GM21825 (cell line): ENCODE measurements at regions not wholly inside any gene's neighbourhood (a gene's known extent, or its start where the extent isn't known, plus 50 kb on each side); places are given as distances from the start of the nearest gene placed in this dataset.

Source experiments
- ATAC-seq: cut with Tn5 transposase; IDR thresholded peaks from one replicate; pipeline ENCODE4 v1.9.1; 2021; ENCODE audit warnings: mild to moderate bottlenecking, moderate library complexity; ENCODE audit not compliant: unreplicated experiment

DNA sequence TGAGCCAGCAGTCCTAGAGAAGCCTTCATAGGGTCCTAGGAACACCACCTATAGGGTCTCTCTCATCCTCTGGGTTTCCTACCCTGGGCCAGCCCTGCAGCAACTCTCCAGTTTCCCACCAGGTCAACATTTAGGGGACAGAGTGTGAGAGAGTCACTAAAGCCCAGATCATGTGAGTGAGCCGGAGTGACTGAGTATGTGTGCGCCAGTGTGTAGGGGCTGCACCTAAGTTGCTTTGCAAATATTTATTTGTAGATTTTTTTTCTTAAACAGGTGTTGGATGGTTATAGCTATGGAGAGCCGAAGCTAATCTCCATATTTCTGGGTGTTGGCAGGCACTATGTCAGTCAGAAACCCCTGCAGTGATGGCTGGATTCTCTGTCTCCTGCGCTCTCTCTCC lies 232.5 kb upstream of the NCAM1 start:
- no peak for ATAC-seq

DNA sequence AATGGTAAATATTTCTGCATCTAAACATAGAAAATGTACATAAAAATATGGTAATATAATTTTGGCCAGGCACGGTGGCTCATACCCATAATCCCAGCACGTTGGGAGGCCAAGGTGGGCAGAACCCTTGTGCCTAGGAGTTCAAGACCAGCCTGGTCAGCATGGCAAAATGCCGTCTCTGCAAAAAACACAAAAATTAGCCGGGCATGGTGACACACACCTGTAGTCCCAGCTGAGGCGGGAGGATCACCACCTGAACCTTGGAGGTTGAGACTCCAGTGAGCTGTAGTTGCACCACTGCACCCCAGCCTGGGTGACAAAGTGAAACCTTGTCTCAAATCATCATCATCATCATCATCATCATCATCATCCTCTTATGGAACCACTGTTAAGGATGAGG lies 230.6 kb upstream of the NCAM1 start:
- no peak for ATAC-seq

DNA sequence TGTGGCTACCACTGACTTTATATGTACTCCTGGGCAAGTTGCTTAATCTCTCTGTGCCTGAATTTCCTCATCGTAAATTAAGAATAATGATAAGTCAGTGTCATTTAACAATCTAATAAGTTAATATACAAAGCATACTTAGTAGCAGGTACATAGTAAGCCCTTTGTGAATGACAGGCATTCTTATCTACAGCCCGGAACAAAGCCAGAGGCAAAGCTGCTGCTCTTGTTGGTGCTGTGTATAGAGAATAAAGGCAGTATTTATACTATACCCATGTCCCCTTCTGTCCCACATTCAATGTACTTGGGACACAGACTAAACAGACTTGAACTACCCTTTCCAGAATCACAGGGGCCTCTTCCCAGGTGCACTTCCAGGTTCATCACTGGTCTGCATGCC lies 229.7 kb upstream of the NCAM1 start:
- ATAC-seq = no peak

DNA sequence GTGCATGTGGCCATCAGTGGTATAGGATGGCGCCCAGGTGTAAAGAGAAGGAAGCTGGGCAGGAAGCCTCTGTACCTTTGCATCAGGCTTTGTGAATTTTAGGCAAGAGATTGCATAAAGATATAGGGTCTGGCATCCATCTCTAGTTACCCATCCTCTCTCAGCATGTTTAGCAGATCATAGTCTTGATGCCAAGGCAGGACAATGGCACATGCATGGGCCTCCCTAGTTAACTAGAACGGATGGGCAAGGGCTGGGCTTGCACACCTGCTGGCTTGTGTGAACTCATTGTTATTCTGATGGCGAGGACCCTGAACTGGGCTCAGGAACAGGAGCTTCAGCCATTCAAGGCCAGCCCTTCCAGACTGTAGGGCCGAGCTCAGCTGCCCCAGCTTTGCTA lies 229.2 kb upstream of the NCAM1 start:
- ATAC-seq = no peak

DNA sequence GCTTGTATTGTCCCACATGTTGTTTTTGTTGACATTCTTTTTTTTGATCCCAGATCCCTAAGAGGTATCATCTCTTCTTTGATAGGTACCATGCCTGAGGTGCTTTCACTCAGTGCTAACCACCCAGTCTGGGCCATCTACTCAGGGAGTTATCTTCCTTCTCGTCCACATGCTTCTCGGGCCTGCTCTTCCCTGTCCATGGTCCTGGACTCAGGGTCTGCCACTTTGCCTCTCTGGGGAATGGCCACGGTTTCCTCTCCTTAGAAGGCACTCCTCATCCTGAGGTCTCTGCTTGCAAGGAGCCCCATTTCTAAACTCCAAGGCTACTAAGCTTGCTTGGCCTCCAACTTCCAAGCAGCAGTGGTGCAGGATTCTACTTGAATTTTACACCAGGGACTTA lies 227.0 kb upstream of the NCAM1 start:
- ATAC-seq = no peak

DNA sequence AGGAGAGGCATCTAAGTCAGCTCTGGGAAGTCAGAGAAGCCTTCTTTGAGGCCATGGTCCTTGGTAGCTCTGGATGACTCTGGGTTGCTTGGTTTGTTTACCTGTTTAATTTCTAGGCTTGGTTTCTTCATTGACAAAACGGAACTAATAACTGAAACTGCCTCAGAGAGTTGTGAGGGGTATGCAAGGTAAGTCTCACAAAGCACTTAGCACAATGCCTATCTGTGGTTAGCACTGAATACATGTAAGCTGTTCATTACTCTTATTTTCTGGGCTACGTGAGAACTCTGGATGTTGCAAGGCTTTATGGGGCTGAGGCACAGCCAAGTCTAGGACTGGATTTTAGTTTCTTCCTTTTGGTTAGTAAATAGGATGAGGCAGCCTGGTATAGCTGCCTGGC lies 225.8 kb upstream of the NCAM1 start:
- ATAC-seq = no peak

DNA sequence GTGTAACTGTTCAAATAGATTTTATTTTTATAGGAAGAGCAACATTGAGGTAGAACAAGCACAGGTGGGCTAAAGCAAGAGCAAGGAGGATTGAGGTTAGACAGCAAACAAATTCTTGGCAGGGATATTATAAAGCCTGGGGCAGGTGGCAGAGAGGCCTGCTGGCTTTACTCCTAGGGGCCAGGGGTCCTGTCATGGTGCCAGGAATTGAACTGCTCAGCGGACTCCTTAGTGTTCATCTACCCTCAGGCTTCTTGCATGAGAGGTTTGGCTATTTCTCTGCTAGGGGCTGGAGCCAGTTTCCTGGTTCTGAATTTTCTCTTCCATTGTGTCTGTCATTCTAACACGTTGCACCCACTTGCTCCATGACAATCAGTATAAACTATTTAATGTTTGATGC lies 217.2 kb upstream of the NCAM1 start:
- ATAC-seq = no peak

DNA sequence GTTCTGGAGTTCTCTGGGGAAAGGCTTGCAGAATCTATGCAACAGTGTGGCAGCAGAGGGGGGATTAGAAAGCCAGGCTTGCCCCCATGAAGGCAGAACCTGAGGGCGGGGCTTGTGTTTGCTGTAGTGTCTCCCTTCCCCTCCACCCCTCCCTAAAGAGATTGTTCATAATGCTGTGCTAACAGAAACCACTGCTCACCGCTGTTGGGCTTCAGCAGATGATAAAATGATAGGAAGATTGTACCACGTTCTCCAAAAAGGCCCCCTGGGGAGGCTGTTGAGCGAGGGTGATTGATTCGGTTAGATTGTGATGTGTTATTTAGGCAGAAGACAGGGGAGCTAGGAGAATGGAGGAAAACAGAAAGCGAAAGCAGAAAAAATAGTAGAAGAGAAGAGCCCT lies 215.2 kb upstream of the NCAM1 start:
- no peak for ATAC-seq

DNA sequence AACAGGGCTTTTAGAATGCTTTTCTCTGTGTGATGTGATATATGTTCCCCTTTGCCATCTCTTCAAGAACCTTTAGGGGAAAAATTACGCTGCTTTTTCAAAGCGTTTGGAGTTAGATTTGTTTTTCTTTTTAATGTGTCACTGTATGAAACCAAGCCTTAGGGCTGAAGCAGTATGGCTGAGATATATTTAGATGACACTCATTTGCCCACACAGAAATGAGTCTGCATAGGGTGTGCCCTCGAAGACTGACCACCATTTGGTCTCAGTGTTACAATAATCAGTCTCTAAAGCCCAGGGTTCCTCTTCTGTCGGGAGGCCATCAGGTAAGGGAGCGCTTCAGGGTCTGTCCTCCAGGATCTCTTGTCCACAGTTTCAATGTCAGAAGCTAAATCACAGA lies 213.0 kb upstream of the NCAM1 start:
- no peak for ATAC-seq

DNA sequence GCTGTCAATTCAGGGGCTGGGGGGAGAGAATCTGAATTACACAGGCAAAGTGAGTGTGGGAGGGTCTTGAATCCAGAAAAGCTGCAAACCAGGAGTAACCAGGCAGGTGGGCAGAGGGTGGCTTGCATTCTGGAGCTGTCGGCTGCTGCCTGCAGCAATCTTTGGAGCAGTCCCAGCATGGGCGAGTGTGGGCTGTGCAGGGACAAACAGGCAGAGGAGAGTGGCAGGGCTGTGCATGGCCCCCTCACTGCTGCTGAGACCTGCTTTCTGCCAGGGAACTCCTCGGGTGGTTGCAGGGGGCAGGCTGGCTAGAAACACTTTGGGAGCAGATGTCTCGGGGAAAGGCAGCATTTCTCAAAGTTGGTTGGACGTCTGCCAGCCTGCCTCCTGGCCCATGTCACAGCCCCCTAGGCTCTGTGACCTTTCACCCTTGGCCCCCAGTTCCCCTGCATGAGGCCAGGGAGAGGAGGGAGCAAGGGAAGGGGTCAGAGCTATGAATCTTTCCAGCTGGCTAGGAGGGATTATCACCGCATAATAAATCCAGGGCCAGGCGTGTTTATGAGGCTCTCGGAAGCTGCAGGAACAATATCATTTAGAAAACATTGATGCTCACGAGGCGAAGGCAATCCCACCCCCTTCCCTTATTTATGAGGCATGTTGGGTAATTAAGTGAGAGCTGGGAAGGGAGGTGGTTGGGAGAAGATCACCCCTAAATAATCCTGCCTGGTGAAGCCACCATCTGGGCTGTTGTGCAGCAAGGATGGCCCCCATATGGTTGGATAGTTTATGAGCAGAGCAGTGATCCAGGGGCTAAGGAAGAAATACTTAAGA lies 212.3 kb upstream of the NCAM1 start:
- ATAC-seq = no peak

DNA sequence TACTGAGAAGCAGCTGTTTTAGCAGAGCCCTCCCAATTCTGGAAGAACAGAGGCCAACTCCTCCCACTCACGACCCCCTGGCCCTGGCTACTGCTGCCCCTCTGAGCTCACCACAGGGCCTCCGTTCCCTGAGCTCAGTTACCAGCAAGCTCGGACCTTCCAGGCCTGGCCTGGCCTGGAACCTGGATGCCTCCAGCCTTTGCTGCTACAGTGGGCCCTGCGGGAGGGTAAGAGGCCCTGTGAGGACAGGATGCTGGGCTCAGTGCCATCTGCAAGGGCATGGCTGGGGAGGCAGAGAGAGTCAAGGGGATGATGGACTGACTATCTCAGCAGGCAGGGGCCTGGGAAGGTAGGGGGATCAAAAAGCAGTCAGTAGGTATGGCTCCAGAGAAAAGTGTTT lies 209.9 kb upstream of the NCAM1 start:
- no peak for ATAC-seq

DNA sequence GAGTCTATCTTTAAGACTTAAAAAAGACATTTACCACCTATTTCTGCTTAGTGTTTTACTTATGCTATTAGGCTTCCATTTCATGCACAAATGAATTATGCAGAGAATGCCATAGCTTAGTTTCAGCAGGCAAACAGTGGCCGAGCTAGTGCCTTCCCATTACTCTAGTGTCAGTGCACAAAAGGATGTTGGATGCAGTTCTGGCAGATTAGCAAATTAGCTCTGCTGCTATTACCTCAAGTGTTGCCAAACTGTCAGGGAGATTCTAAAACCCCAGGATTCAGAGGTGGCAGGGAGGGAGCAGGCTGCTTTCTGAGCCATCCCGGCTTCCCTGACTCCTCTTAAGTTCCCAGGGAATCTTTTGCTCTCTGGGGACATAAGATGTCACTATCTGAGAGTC lies 209.4 kb upstream of the NCAM1 start:
- ATAC-seq = no peak

DNA sequence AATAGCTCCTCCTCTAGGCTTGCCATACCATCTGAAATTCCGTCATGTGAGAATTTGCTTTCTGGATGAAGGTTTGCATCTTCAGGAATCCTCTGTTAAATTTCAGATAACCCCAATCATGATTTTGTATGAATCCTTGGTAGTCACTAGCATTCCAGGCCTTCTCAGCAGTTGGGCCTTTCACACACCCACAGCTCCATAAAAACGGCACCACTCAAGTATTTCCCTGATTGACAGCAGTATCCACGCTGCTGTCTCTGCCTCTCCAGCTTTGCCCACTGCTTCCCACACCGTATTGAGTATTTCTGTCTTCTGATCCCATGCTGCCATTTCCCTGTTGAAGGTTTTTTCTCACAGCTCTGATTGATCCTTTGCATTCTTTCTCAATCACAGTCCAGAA lies 208.7 kb upstream of the NCAM1 start:
- no peak for ATAC-seq

DNA sequence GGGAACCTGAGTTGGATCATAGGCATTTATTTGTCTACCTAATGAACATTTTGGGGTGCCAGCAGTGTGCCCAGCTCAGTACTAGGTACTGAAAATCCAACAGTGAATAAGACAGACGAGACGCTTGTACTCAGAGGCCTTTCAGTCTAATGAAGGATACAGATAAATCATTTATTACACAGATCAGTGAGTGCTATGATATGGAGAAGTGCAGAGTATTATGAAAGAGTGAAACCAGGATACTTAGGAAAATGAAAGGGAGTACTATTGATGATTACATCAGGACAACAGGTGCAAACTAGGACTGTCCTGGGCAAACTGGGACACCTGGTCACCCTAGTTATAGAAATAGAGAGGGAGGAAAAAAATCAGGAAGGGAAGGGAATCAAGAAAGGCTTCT lies 207.5 kb upstream of the NCAM1 start:
- ATAC-seq = no peak

DNA sequence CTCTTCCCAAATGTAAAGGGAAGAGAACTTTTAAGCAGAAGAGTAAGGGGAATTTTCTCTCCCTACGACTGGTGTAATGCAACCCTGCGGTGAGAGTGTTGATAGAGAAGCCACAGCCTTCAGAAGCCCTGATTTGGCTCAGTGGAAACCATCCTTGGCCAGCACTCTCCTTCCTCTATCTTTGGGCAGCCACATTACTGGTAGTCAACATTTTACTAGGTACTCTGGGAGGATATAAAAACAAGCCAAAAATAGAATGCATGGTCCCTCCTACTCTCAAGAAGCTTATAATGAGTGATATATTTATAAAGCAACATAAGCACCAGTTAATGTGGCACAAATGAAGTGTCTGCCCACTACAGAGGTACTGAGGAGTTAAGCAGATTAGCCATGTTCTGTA lies 201.8 kb upstream of the NCAM1 start:
- ATAC-seq = no peak

DNA sequence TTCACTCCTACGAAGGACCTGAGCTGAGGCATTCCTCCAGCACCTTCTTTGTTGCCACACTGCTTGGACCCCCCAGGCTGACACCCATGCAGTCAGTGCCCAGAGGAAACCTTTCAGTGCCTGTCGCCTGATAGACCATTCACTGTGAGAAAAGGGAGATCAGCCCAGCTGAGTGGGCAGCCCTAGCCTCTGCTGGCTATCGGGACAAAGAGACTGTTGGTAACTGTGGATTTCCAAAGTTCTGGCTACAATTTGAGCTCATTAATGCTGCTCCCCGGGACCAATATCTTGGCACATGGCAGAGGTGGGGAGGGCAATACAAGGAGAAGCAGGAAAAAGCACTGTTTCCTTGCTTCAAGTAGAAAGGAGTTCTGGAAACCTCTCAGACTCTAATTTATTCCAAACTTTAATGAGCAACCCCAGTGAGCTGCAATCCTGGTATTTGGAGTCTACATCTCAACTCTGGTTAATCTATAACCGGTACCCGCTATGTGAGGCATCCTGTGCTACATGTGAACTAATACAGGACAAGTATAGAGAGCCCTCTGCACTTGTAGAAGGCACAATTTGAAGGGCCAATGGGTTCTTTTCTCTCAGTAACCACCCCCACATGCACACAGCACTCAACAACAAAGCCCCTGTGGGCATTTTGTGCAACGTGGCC lies 200.7 kb upstream of the NCAM1 start:
- no peak for ATAC-seq

DNA sequence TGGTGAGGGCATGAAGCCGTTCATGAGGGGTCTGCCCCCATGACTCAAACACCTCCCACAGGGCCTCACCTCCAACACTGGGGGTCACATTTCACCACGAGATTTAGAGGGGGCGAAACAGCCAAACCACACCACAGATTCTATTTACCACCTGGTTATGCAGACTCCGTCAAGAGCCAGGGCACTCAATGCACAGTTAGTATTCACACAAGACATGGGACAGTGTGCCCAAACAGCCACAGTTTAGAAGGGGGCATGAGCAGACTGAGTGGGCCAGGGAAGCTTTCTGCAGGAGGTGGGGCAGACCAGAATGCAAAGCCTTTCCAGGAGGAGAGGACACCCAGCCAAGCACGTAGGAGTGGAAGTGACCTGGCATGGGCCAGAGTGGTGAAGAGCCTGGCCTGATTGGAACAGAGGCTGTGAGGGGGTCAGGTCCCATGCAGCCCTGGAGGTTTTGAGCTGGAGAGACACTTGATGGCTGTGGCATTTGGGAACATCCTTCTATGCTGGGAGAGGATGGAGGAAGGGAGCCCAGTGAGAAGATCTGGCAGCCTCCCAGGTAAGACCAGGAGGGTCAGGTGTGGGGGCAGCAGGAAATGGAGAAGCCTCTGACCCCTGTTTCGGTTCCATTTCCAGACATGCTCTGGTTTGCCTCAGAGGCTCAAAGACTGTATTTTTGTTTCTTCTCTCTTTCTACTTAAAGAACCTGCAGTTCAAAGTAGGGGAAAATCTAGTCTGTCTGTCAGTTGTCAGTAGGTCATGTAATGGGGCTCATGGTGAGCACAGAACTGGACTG lies 199.1 kb upstream of the NCAM1 start:
- no peak for ATAC-seq

DNA sequence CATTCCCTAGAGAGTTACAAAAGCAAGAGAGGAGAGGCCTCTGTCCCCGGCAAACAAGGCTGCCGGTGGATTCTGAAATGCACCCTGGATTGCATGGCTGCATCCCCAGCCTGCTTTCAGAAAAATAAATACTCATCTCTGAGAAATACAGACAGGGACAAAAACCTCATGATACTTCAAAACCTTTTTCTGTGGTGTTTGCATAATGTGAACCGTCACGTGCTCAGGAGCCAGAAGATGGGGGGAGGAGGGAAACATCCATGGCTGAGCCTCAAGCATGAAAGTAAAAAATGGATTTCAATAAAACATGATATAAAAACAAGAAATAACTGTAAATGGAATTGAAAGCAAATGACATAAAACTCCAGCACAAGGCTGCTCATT lies 198.5 kb upstream of the NCAM1 start:
- no peak for ATAC-seq

DNA sequence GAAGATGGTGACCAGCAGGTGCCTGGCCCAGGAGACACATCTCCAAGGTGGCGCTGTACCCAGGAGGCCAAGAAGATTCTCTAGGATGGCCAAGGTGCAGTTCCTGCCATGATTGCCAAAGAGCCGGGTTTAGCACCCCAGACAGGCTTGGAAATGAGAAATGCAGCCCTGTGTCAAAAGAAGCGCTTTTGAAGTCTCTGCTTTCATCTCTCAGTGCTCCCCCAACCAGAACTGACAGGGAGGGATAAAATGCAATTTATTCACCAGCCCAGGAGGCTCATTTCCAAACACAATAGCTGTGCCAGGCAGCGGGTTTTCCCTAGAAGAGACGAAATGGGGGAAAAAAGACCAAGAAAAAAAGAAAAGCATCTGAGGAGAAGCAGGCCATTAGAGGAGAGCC lies 195.9 kb upstream of the NCAM1 start:
- no peak for ATAC-seq

DNA sequence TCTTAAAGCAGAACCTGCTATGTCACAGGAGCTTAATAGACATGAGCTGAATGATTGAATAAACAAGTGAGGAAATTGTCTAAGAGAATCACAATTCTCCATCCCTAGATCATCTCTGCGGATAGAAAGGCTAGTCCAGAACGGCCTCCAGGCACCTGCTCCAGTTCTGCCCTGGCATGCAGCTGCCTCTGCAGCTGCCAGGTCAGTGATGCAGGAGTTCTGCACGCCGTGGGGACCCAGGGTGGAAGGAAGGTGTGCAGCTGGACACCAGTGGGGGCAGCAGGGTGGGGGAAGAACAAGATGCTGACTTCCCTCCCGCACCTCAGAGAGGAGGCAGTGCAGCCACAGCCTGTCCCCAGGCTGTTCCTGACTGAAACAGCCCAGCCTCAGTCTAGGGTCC lies 192.1 kb upstream of the NCAM1 start:
- no peak for ATAC-seq

DNA sequence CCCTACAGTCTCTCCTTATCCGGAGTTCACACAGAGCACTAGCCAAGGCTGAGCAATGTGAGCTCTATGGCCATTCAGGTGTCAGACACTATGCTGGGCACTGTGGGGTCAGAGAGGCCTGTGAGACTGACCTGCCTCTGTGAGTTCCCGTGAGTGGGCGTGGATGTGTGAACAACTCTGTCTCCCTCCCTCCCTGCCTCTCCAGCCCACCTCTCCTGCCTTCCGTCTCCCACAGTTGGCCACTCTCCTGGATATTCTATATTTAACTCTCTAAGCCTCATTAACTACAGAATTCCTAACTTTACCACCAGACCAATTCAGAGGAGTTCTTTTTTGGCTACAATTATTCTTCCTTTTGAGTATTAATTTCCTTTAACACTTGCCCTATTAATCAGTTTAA lies 191.6 kb upstream of the NCAM1 start:
- no peak for ATAC-seq

DNA sequence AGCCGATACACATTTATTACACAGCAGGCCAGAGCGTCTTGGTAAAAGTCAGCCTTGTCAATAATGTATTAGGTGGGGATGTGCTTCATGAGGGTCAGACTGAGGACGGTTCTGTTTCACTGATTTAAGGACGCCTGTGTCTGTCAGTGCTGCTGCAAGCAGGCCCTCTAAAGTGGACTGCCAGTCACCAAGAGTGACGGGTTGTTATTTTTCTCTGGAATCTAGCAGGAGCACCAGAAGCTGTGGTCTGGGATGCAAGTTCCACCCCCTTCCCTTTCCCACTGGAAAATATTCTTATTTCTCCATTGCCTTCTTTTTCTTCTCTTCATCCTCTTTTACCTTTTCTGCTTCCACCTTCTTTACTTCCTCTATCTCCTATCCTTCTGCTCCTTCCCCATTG lies 191.2 kb upstream of the NCAM1 start:
- ATAC-seq = no peak
